K562 (cell line): ENCODE measurements at regions not wholly inside any gene's neighbourhood (a gene's known extent, or its start where the extent isn't known, plus 50 kb on each side); places are given as distances from the start of the nearest gene placed in this dataset.

ENCODE experiments used
- ATAC-seq: fragments of 200-7000 bp; cut with Tn5 transposase; 3 replicates; pipeline ENCODE4 v1.9.1; 2020; ENCODE audit warnings: moderate library complexity
- BruUV-seq: library from RNA; stranded (reverse); fragments of 400-500 nt; replicated peaks from 2 replicates; lab custom pipeline; 2021; lab: Mats Ljungman, UMichigan
- CTCF ChIA-PET: fragments of 300-600 bp; formaldehyde crosslinking; extraction: SDS; loops from one replicate; lab custom pipeline; 2021; ENCODE audit warnings: low intra/inter-chr PET ratio; lab: Yijun Ruan, JAX
- POLR2A ChIA-PET: fragments of 300-600, 350-650 bp; sonication (Branson Sonifier 250); formaldehyde crosslinking; extraction: SDS; loops from one replicate; lab custom pipeline; 2021; ENCODE audit warnings: antibody characterized with exemption, inconsistent platforms; lab: Yijun Ruan, JAX
- DNase-seq, 4 experiments: peaks; one replicate each; pipeline versions ENCODE4 v3.0.0 to v3.0.0-alpha.2; 2011 to 2018; ENCODE audit warnings: low spot score in 3 of 4, mixed read lengths in 3 of 4; ENCODE audit errors: extremely low read depth in 1 of 4
- FAIRE-seq: peaks from 2 replicates; lab custom pipeline; 2011; peaks lifted over from hg19 to GRCh38; lab: Jason Lieb, UNC
- H2AFZ ChIP-seq: 2 replicates; pipeline ENCODE4 v1.6.0; 2011; ENCODE audit warnings: low read depth, low read length, control low read depth, inconsistent platforms
- H3K27ac ChIP-seq: fragments of 200-600 bp; 3 replicates; pipeline ENCODE4 v1.8.0; 2011; ENCODE audit warnings: low read depth, mild to moderate bottlenecking, control low read depth, inconsistent platforms, low read length, moderate library complexity, mixed read lengths; ENCODE audit errors: extremely low read depth
- H3K27me3 ChIP-seq, 2 experiments: fragments of 300-600 bp in 1 of 2; 2 replicates in 1 of 2; 3 replicates in 1 of 2; pipeline versions ENCODE4 v1.6.0 to v1.8.0; 2011; ENCODE audit warnings: inconsistent platforms in 2 of 2, low read length in 2 of 2, mild to moderate bottlenecking in 1 of 2, mixed read lengths in 1 of 2, moderate library complexity in 1 of 2; ENCODE audit not compliant: control insufficient read depth in 2 of 2, insufficient read depth in 2 of 2
- H3K36me3 ChIP-seq: fragments of 300-600 bp; 3 replicates; pipeline ENCODE4 v1.8.0; 2011; ENCODE audit warnings: mild to moderate bottlenecking, low read length, inconsistent platforms; ENCODE audit not compliant: control insufficient read depth, insufficient read depth
- H3K4me1 ChIP-seq, 2 experiments: fragments of 200-600 bp in 1 of 2; replicated peaks in 1 of 2; 2 replicates in 1 of 2; 3 replicates in 1 of 2; pipeline versions ENCODE4 v1.5.1 to v1.8.0; 2011; ENCODE audit warnings: inconsistent platforms in 2 of 2, low read length in 2 of 2, mild to moderate bottlenecking in 1 of 2, mixed read lengths in 1 of 2, moderate library complexity in 1 of 2; ENCODE audit not compliant: control insufficient read depth in 2 of 2, insufficient read depth in 2 of 2
- H3K4me2 ChIP-seq: 2 replicates; pipeline ENCODE4 v1.6.1; 2011; ENCODE audit warnings: low read length, control low read depth, inconsistent platforms, mixed read lengths; ENCODE audit not compliant: insufficient read depth
- H3K4me3 ChIP-seq: fragments of 200-600 bp; sonication (generic), shearing (Covaris generic); 2 replicates; pipeline ENCODE4 v1.5.1; 2016; ENCODE audit warnings: control low read depth, inconsistent platforms
- H3K79me2 ChIP-seq: fragments of 200-600 bp; 3 replicates; pipeline ENCODE4 v1.8.0; 2011; ENCODE audit warnings: low read length, inconsistent platforms; ENCODE audit not compliant: control insufficient read depth, insufficient read depth
- H3K9ac ChIP-seq, 2 experiments: 2 replicates each; pipeline versions ENCODE4 v1.6.0 to v1.6.1; 2011; ENCODE audit warnings: low read depth in 2 of 2, low read length in 2 of 2, control low read depth in 1 of 2, inconsistent platforms in 1 of 2, mild to moderate bottlenecking in 1 of 2, mixed read lengths in 1 of 2; ENCODE audit not compliant: insufficient read depth in 1 of 2
- H3K9me1 ChIP-seq: one replicate; pipeline ENCODE4 v1.6.0; 2011; ENCODE audit warnings: inconsistent platforms, mild to moderate bottlenecking, low read length, moderate library complexity; ENCODE audit not compliant: control insufficient read depth, insufficient read depth
- H3K9me3 ChIP-seq: replicated peaks from 2 replicates; pipeline ENCODE4 v1.5.1; 2011; ENCODE audit warnings: low read depth, low read length, inconsistent platforms; ENCODE audit not compliant: control insufficient read depth, insufficient read depth
- H4K20me1 ChIP-seq: replicated peaks from 2 replicates; pipeline ENCODE4 v1.6.1; 2011; ENCODE audit warnings: low read length, inconsistent platforms, mixed read lengths; ENCODE audit not compliant: control insufficient read depth, insufficient read depth
- FOXP1 ChIP-seq: sonication (generic); formaldehyde crosslinking; IDR thresholded peaks from 2 replicates; pipeline ENCODE4 v1.8.0; 2022; ENCODE audit warnings: mild to moderate bottlenecking, missing genetic modification reagents
- HNRNPLL ChIP-seq: fragments of 200-400 bp; formaldehyde crosslinking; IDR thresholded peaks from 2 replicates; pipeline ENCODE4 v1.6.1; 2017; ENCODE audit warnings: low read length, low read depth, mild to moderate bottlenecking; ENCODE audit not compliant: poor library complexity, severe bottlenecking
- PHB ChIP-seq: fragments of 250-450 bp; sonication (Bioruptor Pico); IDR thresholded peaks from 2 replicates; pipeline ENCODE4 v1.5.0; 2021
- POLR3G ChIP-seq: IDR thresholded peaks from 2 replicates; pipeline ENCODE4 v1.6.1; 2011; ENCODE audit not compliant: insufficient read length, insufficient replicate concordance; ENCODE audit errors: extremely low read depth
- RBM34 ChIP-seq: fragments of 200-400 bp; formaldehyde crosslinking; IDR thresholded peaks from 2 replicates; pipeline ENCODE4 v1.6.1; 2018; ENCODE audit warnings: low read length, borderline replicate concordance; ENCODE audit not compliant: insufficient read depth
- SLC30A9 ChIP-seq: fragments of 250-450 bp; sonication (Bioruptor Pico); IDR thresholded peaks from 2 replicates; pipeline ENCODE4 v1.8.0; 2022; ENCODE audit warnings: mild to moderate bottlenecking, moderate library complexity
- ZNF140 ChIP-seq: fragments of 250-450 bp; sonication (Bioruptor Pico); IDR thresholded peaks from 2 replicates; pipeline ENCODE4 v1.8.0; 2021; ENCODE audit warnings: moderate library complexity, mild to moderate bottlenecking, inconsistent platforms
- ZNF444 ChIP-seq: fragments of 250-450 bp; sonication (Bioruptor Pico); IDR thresholded peaks from 2 replicates; pipeline ENCODE4 v1.4.0; 2020; ENCODE audit warnings: mild to moderate bottlenecking, moderate library complexity
- WGBS: fragments of 100-300 bp; shearing (Covaris generic); methylation state at CpG from one replicate; pipeline ENCODE4 v1.1.6; 2016; ENCODE audit warnings: low coverage, mixed read lengths; ENCODE audit not compliant: insufficient coverage; ENCODE audit errors: missing lambda C conversion rate; 5-methylcytosine and 5-hydroxymethylcytosine counted together
- in situ Hi-C: fragments of 300-500 bp; cut with MboI; formaldehyde crosslinking; loops from 4 replicates; pipeline ENCODE4 v1.15.0; 2018; ENCODE audit warnings: inconsistent platforms, mixed read lengths
- intact Hi-C: fragments of 100-400 bp; cut with micrococcal nuclease; formaldehyde crosslinking; loops from 2 replicates; pipeline ENCODE4 v1.14.2; 2022
- TF ChIP-seq, protein P1 (sequence below): fragments of 450-650 bp; formaldehyde crosslinking; IDR thresholded peaks from 2 replicates; pipeline ENCODE4 v1.4.0; 2020; ENCODE audit warnings: mild to moderate bottlenecking, moderate library complexity

DNA sequence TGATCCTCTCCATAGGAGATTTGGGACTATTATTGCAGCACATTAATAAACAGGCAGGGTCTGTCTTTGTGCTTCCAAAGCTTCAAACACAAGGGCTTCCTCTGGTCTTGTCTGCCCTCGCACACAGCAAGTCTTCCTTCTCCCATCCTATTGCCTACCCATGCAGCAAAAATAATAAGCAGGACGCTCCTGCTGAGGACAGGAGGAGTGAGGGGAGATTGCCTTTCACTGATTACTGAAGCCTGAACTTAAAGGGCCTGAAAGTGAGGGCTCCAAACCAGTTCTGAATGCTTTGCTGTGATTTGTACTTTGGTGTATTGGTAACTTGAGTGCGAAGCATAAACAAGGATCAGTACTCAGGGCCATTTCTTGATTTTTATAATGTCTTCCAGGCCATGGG is 197.6 kb upstream of the XYLT1 start:
- intact Hi-C loops (no loop called here), in situ Hi-C loops (no loop called here)
- H3K79me2 ChIP-seq = no peaks in the 10 kb centered on the region
- POLR2A ChIA-PET = no interaction called here
- H3K27me3 ChIP-seq = peaks cover 3 to 6% of the 10 kb centered on the region in 2 experiments; a peak in 3 of 5 replicates
- H3K36me3 ChIP-seq = no peaks in the 10 kb centered on the region
- CTCF ChIA-PET = no interaction called here
- no peaks in the 10 kb centered on the region for H4K20me1 ChIP-seq
- no peak for DNase-seq
- WGBS = 2% methylated on average over 3 of the region's 3 CpGs
- H3K9me3 ChIP-seq = no peaks in the 10 kb centered on the region
- no peak for FAIRE-seq
- no peak overlapping the region for H3K27ac ChIP-seq
- BruUV-seq = no TSS peak
- ATAC-seq = no peak
- TF ChIP-seq POLR3G (no peak), PHB (no peak), ZNF140 (CRISPR knock-in tag) (no peak), RBM34 (no peak), SLC30A9 (no peak), FOXP1 (CRISPR knock-in tag) (no peak), HNRNPLL (no peak), ZNF444 (CRISPR knock-in tag) (no peak)
- TF ChIP-seq, protein P1, sequence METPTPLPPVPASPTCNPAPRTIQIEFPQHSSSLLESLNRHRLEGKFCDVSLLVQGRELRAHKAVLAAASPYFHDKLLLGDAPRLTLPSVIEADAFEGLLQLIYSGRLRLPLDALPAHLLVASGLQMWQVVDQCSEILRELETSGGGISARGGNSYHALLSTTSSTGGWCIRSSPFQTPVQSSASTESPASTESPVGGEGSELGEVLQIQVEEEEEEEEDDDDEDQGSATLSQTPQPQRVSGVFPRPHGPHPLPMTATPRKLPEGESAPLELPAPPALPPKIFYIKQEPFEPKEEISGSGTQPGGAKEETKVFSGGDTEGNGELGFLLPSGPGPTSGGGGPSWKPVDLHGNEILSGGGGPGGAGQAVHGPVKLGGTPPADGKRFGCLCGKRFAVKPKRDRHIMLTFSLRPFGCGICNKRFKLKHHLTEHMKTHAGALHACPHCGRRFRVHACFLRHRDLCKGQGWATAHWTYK = no peak
- H3K4me2 ChIP-seq = no peak overlapping the region
- H2AFZ ChIP-seq = no peak overlapping the region
- no peak overlapping the region for H3K4me3 ChIP-seq
- H3K9me1 ChIP-seq = no peaks in the 10 kb centered on the region
- H3K9ac ChIP-seq = no peak overlapping the region
- no peaks in the 10 kb centered on the region for H3K4me1 ChIP-seq
